Esophagus squamous epithelium (tissue), 5 donors: ENCODE measurements at regions not wholly inside any gene's neighbourhood (a gene's known extent, or its start where the extent isn't known, plus 50 kb on each side); places are given as distances from the start of the nearest gene placed in this dataset.
A peak's percentile ranks its signal among the peaks of the same experiment; 100 is the strongest.

Experiments used
- DNase-seq: peaks from one replicate; lab custom pipeline; 2025; lab: John Stamatoyannopoulos, UW
- H3K27ac ChIP-seq, 4 donors: fragments of 200-600 bp; sonication (generic); one replicate each; pipeline ENCODE4 v1.5.1; 2016 to 2019; ENCODE audit warnings: mild to moderate bottlenecking in 1 of 4
- H3K27me3 ChIP-seq, 4 donors: fragments of 200-600 bp; sonication (generic); 1 replicate in 3 of 4; 2 replicates in 1 of 4; pipeline versions ENCODE4 v1.5.1 to v1.6.0; 2017 to 2021; ENCODE audit warnings: antibody characterized with exemption in 1 of 4
- H3K36me3 ChIP-seq, 3 donors: fragments of 200-600 bp; sonication (generic); one replicate each; pipeline ENCODE4 v1.5.1; 2016 to 2019
- H3K4me1 ChIP-seq, 3 donors: fragments of 200-600 bp; sonication (generic); one replicate each; pipeline ENCODE4 v1.5.1; 2017 to 2019
- H3K4me3 ChIP-seq, 4 donors: fragments of 200-600 bp; sonication (generic); 1 replicate in 3 of 4; 2 replicates in 1 of 4; pipeline ENCODE4 v1.5.1; 2016 to 2019; ENCODE audit warnings: mild to moderate bottlenecking in 2 of 4, moderate library complexity in 1 of 4
- H3K9me3 ChIP-seq, 3 donors: fragments of 200-600 bp; sonication (generic); one replicate each; pipeline ENCODE4 v1.5.1; 2016 to 2019
- POLR2A ChIP-seq, 4 donors: fragments of 450-650 bp; IDR thresholded peaks; one replicate each; pipeline ENCODE4 v1.6.1; 2017; ENCODE audit warnings: antibody characterized with exemption in 4 of 4, mild to moderate bottlenecking in 4 of 4, moderate library complexity in 3 of 4
- WGBS, 2 donors: methylation state at CpG; one replicate each; pipeline ENCODE4 v1.1.5; 2018; 5-methylcytosine and 5-hydroxymethylcytosine counted together
- intact Hi-C: fragments of 100-400 bp; cut with DNase I; formaldehyde crosslinking; loops from one replicate; pipeline ENCODE4 v1.15.0; 2022
- TF ChIP-seq, protein P1 (sequence below), 6 experiments: fragments of 450-650 bp in 4 of 6; fragments of 200-600 bp in 2 of 6; sonication (generic) in 2 of 6; IDR thresholded peaks; one replicate each; pipeline ENCODE4 v1.5.1; 2016 to 2019; ENCODE audit warnings: antibody characterized with exemption in 6 of 6, mild to moderate bottlenecking in 4 of 6, moderate library complexity in 4 of 6
- donor health status: DM: yes; HTN: yes; CAD: no.

DNA sequence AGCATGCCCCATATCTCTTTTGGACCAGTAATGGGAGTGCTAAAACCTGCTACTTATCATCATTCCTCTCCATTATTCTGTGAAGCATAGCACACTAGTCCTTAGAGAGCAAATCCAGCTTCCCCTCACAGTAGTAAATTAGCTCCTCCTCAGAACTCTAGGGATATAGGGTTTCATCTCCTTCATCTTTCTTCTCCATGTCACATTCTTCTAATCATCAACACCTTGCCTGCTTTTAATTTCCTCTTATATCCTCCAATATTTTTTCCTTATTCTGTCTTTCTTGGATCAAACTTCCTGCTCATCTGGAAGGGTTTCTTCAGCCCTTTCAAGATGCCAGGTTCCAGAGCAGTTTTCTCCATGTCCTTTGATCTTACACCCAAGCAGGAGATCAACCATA is 321.4 kb upstream of the ACVR2A start:
- H3K4me3 ChIP-seq: no peak overlapping the region
- DNase-seq: no peak
- TF ChIP-seq POLR2A (IDR thresholded peaks at IDR 0.05): no peak
- TF ChIP-seq, protein P1, sequence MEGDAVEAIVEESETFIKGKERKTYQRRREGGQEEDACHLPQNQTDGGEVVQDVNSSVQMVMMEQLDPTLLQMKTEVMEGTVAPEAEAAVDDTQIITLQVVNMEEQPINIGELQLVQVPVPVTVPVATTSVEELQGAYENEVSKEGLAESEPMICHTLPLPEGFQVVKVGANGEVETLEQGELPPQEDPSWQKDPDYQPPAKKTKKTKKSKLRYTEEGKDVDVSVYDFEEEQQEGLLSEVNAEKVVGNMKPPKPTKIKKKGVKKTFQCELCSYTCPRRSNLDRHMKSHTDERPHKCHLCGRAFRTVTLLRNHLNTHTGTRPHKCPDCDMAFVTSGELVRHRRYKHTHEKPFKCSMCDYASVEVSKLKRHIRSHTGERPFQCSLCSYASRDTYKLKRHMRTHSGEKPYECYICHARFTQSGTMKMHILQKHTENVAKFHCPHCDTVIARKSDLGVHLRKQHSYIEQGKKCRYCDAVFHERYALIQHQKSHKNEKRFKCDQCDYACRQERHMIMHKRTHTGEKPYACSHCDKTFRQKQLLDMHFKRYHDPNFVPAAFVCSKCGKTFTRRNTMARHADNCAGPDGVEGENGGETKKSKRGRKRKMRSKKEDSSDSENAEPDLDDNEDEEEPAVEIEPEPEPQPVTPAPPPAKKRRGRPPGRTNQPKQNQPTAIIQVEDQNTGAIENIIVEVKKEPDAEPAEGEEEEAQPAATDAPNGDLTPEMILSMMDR (IDR thresholded peaks at IDR 0.05): no peak
- H3K4me1 ChIP-seq: peaks cover 0 to 15% (median 10%) of the 10 kb centered on the region in 3 donors
- no peaks in the 10 kb centered on the region for H3K27me3 ChIP-seq
- H3K9me3 ChIP-seq: no peaks in the 10 kb centered on the region
- intact Hi-C loops: no loop called here
- no peak overlapping the region for H3K27ac ChIP-seq
- H3K36me3 ChIP-seq: no peaks in the 10 kb centered on the region

DNA sequence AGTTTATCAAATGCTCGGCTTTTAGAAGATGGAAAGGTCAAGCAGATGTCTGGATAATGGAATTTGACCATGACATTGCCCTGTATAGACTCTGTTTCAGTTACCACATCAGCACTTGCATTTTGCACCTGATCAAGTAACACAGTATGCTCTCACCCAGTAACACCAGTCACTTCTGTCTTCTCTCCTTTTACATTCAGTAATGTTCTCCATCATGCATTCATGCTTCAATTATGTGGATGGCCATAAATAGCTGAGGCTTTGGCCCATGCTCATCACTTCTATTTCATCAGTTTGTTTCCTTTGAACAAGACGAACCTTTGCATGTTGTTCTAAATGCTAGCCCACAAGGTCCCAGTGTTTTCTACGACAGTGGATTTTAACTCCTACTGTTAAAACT is 322.9 kb upstream of the ACVR2A start:
- WGBS, 2 donors: 89 to 91% methylated on average over 3 of the region's 3 CpGs
- Histone ChIP-seq H3K9me3 (no peaks in the 10 kb centered on the region), H3K36me3 (no peaks in the 10 kb centered on the region), H3K4me1 (peaks cover 0 to 15% (median 10%) of the 10 kb centered on the region in 3 donors), H3K27ac (no peak overlapping the region), H3K27me3 (no peaks in the 10 kb centered on the region), H3K4me3 (no peak overlapping the region)
- TF ChIP-seq POLR2A (IDR thresholded peaks at IDR 0.05): no peak
- no peak for DNase-seq
- intact Hi-C loops: no loop called here

DNA sequence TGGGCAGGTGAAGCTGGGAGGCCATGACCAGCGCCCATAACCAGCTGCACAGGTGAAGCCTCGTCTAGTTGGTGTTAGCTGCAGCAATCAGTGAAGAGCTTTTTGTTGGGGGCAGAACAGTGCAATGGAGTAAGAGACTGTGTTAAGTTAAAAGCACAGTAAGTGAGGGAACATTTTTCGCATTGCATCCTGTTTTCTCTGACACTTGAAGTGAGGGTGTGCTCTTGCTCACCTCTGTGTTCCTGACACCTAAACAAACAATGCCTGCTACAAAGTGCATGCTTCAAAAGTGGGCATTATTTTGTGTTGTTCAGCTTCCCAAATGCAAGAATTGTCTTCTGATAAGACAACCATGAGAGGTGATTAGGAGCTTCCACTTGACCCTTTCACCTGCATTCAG is 324.0 kb upstream of the ACVR2A start:
- intact Hi-C loops: no loop called here
- Histone ChIP-seq H3K36me3 (no peaks in the 10 kb centered on the region), H3K4me1 (peaks cover 0 to 9% (median 6%) of the 10 kb centered on the region in 3 donors), H3K27me3 (no peaks in the 10 kb centered on the region), H3K27ac (no peak overlapping the region), H3K9me3 (no peaks in the 10 kb centered on the region), H3K4me3 (no peak overlapping the region)
- no peak for TF ChIP-seq POLR2A (IDR thresholded peaks at IDR 0.05)
- TF ChIP-seq, protein P1 (IDR thresholded peaks at IDR 0.05): no peak
- no peak for DNase-seq
- WGBS, 2 donors: 67 to 82% methylated on average over 3 of the region's 3 CpGs

DNA sequence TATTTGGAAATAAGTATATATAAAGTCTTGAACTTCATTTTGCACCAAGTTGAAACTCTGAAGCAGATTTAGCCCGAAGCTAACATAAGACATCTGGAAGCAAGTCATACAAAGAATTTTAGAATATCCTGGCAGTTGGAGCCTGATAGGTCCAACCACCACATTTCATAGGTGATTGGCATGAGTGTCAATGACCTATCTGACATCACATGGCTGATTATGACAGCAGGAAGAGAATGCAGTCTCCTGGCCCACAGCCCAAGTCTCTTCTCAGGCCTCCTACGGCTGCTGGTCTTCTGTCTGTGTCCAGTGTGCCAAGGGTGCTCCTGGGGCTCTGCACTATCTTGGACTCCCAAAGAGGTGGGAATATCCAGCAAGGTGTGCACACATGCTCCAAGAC is 325.7 kb upstream of the ACVR2A start:
- no peak for DNase-seq
- no peak overlapping the region for H3K27ac ChIP-seq
- no peaks in the 10 kb centered on the region for H3K9me3 ChIP-seq
- H3K36me3 ChIP-seq: no peaks in the 10 kb centered on the region
- TF ChIP-seq, protein P1 (IDR thresholded peaks at IDR 0.05): no peak
- TF ChIP-seq POLR2A (IDR thresholded peaks at IDR 0.05): no peak
- intact Hi-C loops: no loop called here
- H3K27me3 ChIP-seq: no peaks in the 10 kb centered on the region
- 72 to 75% methylated on average over 1 to 2 of the region's 2 CpGs for WGBS, 2 donors
- no peak overlapping the region for H3K4me3 ChIP-seq
- no peaks in the 10 kb centered on the region for H3K4me1 ChIP-seq

DNA sequence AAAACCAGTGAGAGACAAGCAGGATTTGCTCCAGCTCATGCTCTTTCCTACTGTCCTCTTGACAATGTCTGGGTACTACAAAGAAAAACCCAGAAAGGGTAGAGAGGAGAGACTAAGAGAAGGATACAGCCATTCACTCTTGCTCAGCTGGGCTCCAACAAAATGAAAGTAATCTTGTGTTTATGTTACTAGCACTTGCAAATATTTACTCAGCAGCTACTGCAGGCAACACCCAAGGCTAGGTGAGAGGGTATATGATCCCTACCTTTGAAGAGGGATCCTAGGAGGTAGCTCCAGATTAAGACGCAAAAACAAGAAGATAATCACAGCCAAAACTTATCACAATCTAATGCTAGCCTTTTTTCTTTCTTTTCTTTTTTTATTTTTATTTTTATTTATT is 329.6 kb upstream of the ACVR2A start:
- no peak for DNase-seq
- 77 to 83% methylated on average over 1 of the region's 1 CpG for WGBS, 2 donors
- Histone ChIP-seq H3K4me3 (no peak overlapping the region), H3K9me3 (no peaks in the 10 kb centered on the region), H3K27me3 (no peaks in the 10 kb centered on the region), H3K36me3 (no peaks in the 10 kb centered on the region), H3K4me1 (peaks cover 0 to 12% (median 0%) of the 10 kb centered on the region in 3 donors), H3K27ac (no peak overlapping the region)
- intact Hi-C loops: no loop called here
- TF ChIP-seq POLR2A (IDR thresholded peaks at IDR 0.05): no peak
- TF ChIP-seq, protein P1 (IDR thresholded peaks at IDR 0.05): no peak

DNA sequence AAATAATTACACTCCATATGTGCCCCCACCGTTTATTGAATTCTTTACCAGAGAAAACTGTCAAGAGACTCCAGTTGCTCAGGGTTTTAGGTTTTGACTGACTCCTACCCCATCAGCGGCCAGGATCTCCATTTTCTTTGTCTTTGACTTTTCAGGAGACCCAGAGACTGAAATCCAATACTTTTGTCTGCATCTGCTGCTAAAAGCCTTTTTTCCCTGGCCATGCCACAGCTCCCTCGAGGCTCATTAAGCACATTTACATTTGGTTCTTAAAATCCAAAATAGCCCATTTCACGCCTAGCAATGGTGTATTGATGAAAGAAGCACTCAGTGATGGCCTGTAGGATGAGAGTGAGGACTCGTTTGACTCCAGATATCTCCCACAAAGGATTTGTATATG is 332.6 kb upstream of the ACVR2A start:
- no peaks in the 10 kb centered on the region for H3K9me3 ChIP-seq
- 66 to 75% methylated on average over 5 of the region's 5 CpGs for WGBS, 2 donors
- H3K27ac ChIP-seq: peak overlapping the region in 1 of 4 donors; percentile 15
- H3K4me1 ChIP-seq: peaks cover 0 to 12% (median 0%) of the 10 kb centered on the region in 3 donors
- no peaks in the 10 kb centered on the region for H3K27me3 ChIP-seq
- intact Hi-C loops: no loop called here
- no peak overlapping the region for H3K4me3 ChIP-seq
- H3K36me3 ChIP-seq: no peaks in the 10 kb centered on the region
- no peak for DNase-seq
- no peak for TF ChIP-seq POLR2A (IDR thresholded peaks at IDR 0.05)
- TF ChIP-seq, protein P1 (IDR thresholded peaks at IDR 0.05): no peak
